Hepatocyte (in vitro differentiated cells): ENCODE measurements at regions not wholly inside any gene's neighbourhood (a gene's known extent, or its start where the extent isn't known, plus 50 kb on each side); places are given as distances from the start of the nearest gene placed in this dataset.
"Not testable (repeated sequence)": the region's sequence is repeated elsewhere in the genome, so short reads cannot be mapped to it uniquely, and the experiment has no call there.

Source experiments
- CTCF ChIP-seq: fragments of 200-600 bp; sonication (generic); IDR thresholded peaks from 2 replicates; pipeline ENCODE4 v1.5.1; 2016; ENCODE audit warnings: antibody characterized with exemption, mild to moderate bottlenecking; ENCODE audit not compliant: poor library complexity
- EZH2 ChIP-seq: fragments of 200-600 bp; sonication (generic); IDR thresholded peaks from 2 replicates; pipeline ENCODE4 v1.6.1; 2016; ENCODE audit warnings: antibody characterized with exemption, mild to moderate bottlenecking, borderline replicate concordance

GRCh38 chr14:106012361-106012725 is 486.0 kb downstream of the TMEM121 start:
- TF ChIP-seq CTCF, EZH2: not testable (repeated sequence)
